K562 (cell line): ENCODE measurements at regions not wholly inside any gene's neighbourhood (a gene's known extent, or its start where the extent isn't known, plus 50 kb on each side); places are given as distances from the start of the nearest gene placed in this dataset.
A peak's percentile ranks its signal among the peaks of the same experiment; 100 is the strongest.

Source experiments
- ATF3 ChIP-seq, 2 experiments: fragments of 450-650 bp in 1 of 2; sonication (generic) in 1 of 2; formaldehyde crosslinking in 1 of 2; IDR thresholded peaks in 1 of 2; conservative IDR thresholded peaks in 1 of 2; 2 replicates each; pipeline versions ENCODE4 v1.6.1 to v1.8.1; 2016 to 2023; ENCODE audit warnings: mild to moderate bottlenecking in 2 of 2, moderate library complexity in 2 of 2, inconsistent platforms in 1 of 2, missing genetic modification reagents in 1 of 2
- CHD2 ChIP-seq: IDR thresholded peaks from 2 replicates; pipeline ENCODE4 v1.6.1; 2011; ENCODE audit warnings: low read depth, low read length
- CTCF ChIP-seq, 3 experiments: IDR thresholded peaks in 2 of 3; conservative IDR thresholded peaks in 1 of 3; 2 replicates each; pipeline ENCODE4 v1.5.1; 2011 to 2012; ENCODE audit warnings: low read length in 3 of 3, mild to moderate bottlenecking in 3 of 3, control low read depth in 2 of 3, improper control_type of control experiment in 1 of 3, inconsistent platforms in 1 of 3, low read depth in 1 of 3, mixed read lengths in 1 of 3, moderate library complexity in 1 of 3; ENCODE audit not compliant: insufficient read depth in 2 of 3
- E2F5 ChIP-seq: sonication (generic); formaldehyde crosslinking; IDR thresholded peaks from 2 replicates; pipeline ENCODE4 v1.8.0; 2022; ENCODE audit warnings: mild to moderate bottlenecking, missing genetic modification reagents
- KDM4B ChIP-seq, 2 experiments: fragments of 450-650 bp in 1 of 2; sonication (generic) in 1 of 2; IDR thresholded peaks; 2 replicates each; pipeline ENCODE4 v1.6.1; 2016 to 2017; ENCODE audit warnings: borderline replicate concordance in 2 of 2, antibody characterized with exemption in 1 of 2, low read depth in 1 of 2, mild to moderate bottlenecking in 1 of 2
- NFE2 ChIP-seq: IDR thresholded peaks from 2 replicates; pipeline ENCODE4 v1.6.1; 2014; ENCODE audit warnings: antibody characterized with exemption, low read depth
- PKNOX1 ChIP-seq: fragments of 450-650 bp; IDR thresholded peaks from 2 replicates; pipeline ENCODE4 v1.6.1; 2016
- PTRF ChIP-seq: fragments of 450-650 bp; IDR thresholded peaks from 2 replicates; pipeline ENCODE4 v1.6.1; 2016; ENCODE audit warnings: mild to moderate bottlenecking, missing genetic modification characterization, missing compliant biosample characterization
- SMC3 ChIP-seq: conservative IDR thresholded peaks from 2 replicates; pipeline ENCODE4 v1.6.1; 2011; ENCODE audit warnings: low read depth, low read length, improper control_type of control experiment; ENCODE audit not compliant: insufficient read depth
- TSHZ1 ChIP-seq: fragments of 250-450 bp; sonication (Bioruptor Pico); IDR thresholded peaks from 2 replicates; pipeline ENCODE4 v1.4.0; 2020; ENCODE audit warnings: mild to moderate bottlenecking, moderate library complexity
- UBTF ChIP-seq, 2 experiments: IDR thresholded peaks; 2 replicates each; pipeline ENCODE4 v1.6.1; 2012; ENCODE audit warnings: improper control_type of control experiment in 2 of 2, low read depth in 2 of 2, low read length in 2 of 2, borderline replicate concordance in 1 of 2
- ZBTB33 ChIP-seq: sonication (generic); formaldehyde crosslinking; IDR thresholded peaks from 2 replicates; pipeline ENCODE4 v1.8.1; 2023; ENCODE audit warnings: mild to moderate bottlenecking, missing genetic modification reagents

GRCh38 chr15:39171944-39172368, 408.9 kb upstream of the THBS1 start (continued):
- TF ChIP-seq TSHZ1 (CRISPR knock-in tag) (no peak), CTCF (IDR thresholded peaks at IDR 0.05 in 2 of 3, conservative IDR thresholded peaks at IDR 0.05 in 1 of 3; ENCODE audit: insufficient read depth in 2 of 3, low read depth in 1 of 3, low read length in 3 of 3) (peak; percentile 42 to 64 (median 48); a peak in 4 of 6 replicates), UBTF (IDR thresholded peaks at IDR 0.05; ENCODE audit: borderline replicate concordance in 1 of 2, low read depth in 2 of 2, low read length in 2 of 2) (no peak), SMC3 (peak; percentile 32; the same call in 1 of the 2 replicates), ATF3 (IDR thresholded peaks at IDR 0.05) (peak; percentile 52; the same call in 1 of the 2 replicates), ATF3 (CRISPR knock-in tag; conservative IDR thresholded peaks at IDR 0.05) (no peak), PTRF (tag) (no peak), NFE2 (peak; percentile 80), CHD2 (no peak), PKNOX1 (no peak), E2F5 (CRISPR knock-in tag) (no peak), KDM4B (IDR thresholded peaks at IDR 0.05; ENCODE audit: borderline replicate concordance in 2 of 2, low read depth in 1 of 2) (no peak), ZBTB33 (CRISPR knock-in tag) (no peak)
